ENCODE measurements at regions not wholly inside any gene's neighbourhood (a gene's known extent, or its start where the extent isn't known, plus 50 kb on each side); places are given as distances from the start of the nearest gene placed in this dataset.

GRCh38 chr15:58293622-58294550 lies 137.9 kb upstream of the LIPC start:
- ATAC-seq: no peak

GRCh38 chr15:58294681-58295254 lies 137.0 kb upstream of the LIPC start:
- DNase-seq: no peak
- no peak for ATAC-seq
- intact Hi-C loops (cut with DNase I): no loop called here

More at GRCh38 chr15:58293622-58294550, 137.9 kb upstream of the LIPC start:
- DNase-seq: no peak
- intact Hi-C loops (cut with DNase I): no loop called here

GRCh38 chr15:58295637-58296215 lies 136.1 kb upstream of the LIPC start:
- ATAC-seq: no peak
- DNase-seq: no peak
- intact Hi-C loops (cut with DNase I): no loop called here

DNA sequence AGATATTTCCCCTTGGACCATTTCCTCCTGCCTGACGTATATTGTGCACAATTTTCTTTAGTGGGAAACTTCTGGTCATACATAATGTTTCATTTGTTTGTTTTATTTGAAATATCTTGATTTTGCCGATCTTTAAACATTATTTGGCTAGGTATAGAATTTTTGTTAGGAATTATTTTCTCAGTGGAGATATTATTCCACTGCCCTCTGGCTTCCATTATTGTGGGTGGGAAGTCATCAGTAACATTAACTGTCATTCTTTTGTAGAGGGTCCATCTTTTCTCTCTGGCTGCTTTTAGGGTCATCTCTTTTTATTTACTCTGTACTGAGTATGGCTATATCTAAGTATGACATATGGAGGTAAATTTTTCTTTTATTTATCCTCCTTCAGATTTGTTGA lies 135.5 kb upstream of the LIPC start:
- DNase-seq (no peak), ATAC-seq (no peak)
- intact Hi-C loops (cut with DNase I): no loop called here

- intact Hi-C loops (cut with DNase I): no loop called here
- no peak for DNase-seq
- ATAC-seq: no peak
These were observed 134.2 kb upstream of the LIPC start for GRCh38 chr15:58297639-58298038.

DNA sequence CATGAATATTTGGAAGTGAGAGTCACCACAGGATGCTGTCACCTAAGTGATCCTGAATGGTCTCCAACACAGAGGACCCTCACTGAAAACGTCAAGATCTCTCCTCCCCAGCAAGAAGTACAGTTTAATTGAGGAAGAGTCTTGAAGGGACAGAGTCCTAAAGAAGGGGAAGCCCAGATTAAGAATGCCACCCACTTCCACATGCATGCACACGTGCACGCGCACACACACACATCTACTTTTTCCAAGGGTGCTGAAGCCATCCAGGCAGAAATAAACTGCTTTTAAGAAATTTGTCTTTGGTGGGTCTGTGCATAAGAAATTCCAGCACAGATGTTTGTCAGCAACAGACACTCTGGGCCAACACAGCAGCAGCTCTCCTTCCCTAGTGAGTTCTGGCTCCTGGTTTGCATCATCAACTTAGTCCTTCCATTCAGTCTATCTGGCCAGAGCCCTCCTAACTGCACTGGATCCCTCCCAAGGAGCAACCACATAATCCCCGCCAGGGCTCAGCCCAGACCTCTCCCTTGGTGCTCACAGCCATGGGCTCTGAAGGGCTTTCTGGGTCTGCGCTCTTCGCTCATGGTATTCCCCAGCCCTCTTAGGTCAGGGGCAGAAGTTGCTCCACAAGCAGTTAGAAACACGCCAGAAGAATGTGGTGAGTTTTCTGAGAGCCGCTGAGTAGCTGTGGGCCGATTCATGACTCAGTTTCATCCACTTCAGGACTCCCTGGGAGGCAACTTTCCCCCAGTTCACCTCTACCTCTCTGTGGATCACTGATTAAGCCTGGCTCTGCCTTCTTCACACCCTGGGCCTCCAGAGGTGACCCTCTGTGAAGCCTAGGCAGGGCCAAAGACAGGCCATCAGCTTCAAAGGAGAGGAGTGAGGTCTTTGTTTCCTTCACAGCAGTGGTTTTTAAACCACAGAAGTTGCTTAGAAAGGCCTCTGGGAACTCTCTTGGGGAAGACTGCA lies 132.6 kb upstream of the LIPC start:
- intact Hi-C loops (cut with DNase I): no loop called here
- ATAC-seq (peak in 1 of 2 donors; percentile 38), DNase-seq (no peak)

DNA sequence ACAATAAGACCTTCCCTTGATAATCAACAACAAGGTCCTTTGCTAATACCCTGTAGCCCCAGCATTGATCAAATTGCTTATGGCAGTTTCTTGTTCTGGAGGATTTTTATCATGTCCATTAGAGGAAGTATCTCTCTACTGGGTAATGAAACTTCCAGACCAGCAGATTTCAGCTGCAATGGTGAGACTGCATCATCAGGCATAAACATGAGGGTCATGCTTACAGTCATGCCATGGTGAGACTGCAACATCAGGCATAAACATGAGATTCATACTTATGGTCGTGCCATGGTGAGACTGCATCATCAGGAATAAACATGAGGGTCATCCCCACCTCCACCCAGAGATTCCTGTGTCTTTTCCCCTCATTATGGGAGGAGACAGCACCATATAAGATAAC lies 129.0 kb upstream of the LIPC start:
- DNase-seq (no peak), ATAC-seq (no peak)
- intact Hi-C loops (cut with DNase I): no loop called here

DNA sequence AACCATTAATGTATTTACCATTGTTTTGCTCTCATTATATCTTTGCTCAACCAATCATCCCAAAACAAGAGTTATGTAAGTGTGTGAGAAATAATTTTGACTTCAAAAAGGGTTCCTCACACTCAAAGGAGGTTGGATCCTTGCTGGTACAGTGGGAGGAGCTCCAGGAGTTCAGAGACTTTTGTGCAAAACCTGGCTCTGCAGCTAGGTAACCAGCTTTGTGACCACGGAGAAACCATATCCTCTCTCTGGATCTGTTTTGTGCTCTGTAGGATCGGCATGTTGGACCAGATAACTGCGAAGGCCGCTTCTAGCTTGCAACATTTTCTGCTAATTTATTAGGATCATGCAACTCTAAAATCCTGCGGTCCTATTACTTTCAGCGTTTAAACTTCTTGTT lies 128.6 kb upstream of the LIPC start:
- DNase-seq (no peak), ATAC-seq (no peak)
- intact Hi-C loops (cut with DNase I): no loop called here

DNA sequence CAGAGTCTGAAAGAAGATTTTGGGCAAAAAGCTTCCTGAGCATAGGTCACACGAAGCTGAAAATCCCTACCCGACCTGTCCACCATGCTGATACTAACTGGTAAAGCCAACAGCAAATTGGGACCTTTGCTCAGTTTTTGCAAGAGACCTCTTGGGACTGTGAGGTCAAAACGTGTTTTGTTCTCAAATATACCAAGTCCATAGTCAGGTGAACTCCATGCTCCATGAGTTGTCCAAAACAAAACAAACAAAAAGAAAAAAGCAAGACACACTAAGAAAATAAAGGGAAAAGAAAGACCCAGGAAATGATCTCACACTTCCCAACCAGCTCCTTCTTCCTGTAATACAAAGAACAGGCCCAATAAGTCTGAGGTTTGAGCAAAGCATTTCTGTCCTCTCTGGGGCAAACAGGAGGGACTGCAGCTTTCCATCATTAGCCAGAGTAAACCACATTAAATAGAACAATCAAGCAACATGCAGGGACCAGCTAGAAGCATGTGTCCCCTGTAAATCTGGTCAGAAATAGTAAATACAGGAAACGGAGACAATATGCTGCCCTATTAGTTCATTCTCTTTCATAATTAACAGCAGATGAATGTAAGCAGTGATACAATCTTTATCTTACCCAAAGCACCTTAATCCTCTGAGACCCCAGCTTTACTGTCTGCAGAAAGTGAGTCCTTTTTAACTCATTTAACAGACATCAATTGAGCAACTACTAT lies 125.0 kb upstream of the LIPC start:
- no peak for DNase-seq
- no peak for ATAC-seq
- intact Hi-C loops (cut with DNase I): no loop called here

GRCh38 chr15:58307313-58307961 lies 124.4 kb upstream of the LIPC start:
- ATAC-seq (peak in 1 of 2 donors; percentile 37), DNase-seq (no peak)
- intact Hi-C loops (cut with DNase I): no loop called here

DNA sequence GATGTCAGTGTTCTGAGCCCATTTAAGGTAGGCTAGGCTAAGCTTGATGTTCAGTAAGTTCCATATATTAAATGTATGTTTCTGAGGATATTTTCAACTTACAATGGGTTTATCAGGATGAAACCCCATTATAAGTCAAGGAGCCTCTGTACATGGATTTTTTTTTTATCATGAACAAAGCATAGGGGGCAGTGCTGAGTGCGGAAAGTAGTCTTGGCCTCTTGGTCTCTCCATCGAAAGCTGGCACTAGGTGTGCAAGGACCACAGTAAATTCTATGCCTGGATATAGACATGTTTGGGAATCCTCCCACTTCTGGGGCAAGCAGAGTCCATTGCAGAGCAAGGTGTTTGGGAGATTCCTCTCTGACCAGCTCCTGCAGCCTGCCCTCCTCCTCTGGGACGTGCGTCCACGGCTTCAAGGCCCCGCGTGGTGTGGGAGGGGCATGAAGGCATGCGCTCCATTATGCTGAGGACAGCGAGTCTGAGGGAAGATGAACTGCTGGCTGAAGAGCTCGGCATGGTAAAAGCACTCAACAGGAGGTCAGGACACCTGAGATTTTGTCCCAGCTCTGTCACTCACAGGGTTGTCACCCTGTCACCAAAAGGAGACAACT lies 122.9 kb upstream of the LIPC start:
- intact Hi-C loops (cut with DNase I): no loop called here
- ATAC-seq: no peak
- no peak for DNase-seq

GRCh38 chr15:58309963-58310928 lies 121.5 kb upstream of the LIPC start:
- ATAC-seq: peak; percentile 55 to 76
- intact Hi-C loops (cut with DNase I): no loop called here

DNA sequence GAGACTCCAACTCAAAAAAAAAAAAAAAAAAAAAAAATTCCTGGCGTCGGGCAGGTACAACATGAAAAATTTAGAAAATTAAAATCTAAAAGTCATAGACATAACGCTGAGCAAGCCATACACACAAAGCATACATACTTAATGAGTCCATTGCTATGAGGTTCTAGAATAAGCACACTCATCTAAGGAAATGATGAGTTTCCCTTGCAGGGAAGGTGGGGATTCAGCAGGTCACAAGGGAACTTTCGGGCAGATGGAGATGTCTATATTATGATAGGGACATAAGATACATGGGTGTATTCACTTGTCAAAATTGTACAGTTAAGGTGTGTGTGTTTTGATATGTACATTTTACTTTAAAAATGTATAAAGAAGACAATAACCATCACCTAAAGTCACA lies 120.2 kb upstream of the LIPC start:
- intact Hi-C loops (cut with DNase I): no loop called here
- ATAC-seq (no peak), DNase-seq (no peak)

More at GRCh38 chr15:58309963-58310928, 121.5 kb upstream of the LIPC start:
- DNase-seq: peak; percentile 65

DNA sequence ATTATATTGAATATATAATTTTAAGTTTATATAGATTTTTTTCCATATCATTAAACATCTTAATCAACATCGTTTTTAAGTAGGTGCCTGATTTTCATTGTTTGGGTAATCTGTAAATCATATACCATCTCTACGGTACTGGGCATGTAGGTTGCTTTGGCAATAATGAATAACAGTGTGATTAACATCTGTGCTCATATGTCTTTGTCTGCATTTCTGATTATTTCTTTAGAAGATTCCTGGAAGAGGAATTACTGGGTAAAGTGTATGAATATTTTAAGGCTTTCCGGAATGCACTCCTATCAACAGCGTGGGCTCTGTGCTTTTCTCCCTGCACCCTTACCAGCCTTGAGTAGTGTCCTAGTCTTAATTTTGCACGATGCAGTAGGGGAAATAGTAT lies 119.8 kb upstream of the LIPC start:
- no peak for ATAC-seq
- intact Hi-C loops (cut with DNase I): no loop called here

DNA sequence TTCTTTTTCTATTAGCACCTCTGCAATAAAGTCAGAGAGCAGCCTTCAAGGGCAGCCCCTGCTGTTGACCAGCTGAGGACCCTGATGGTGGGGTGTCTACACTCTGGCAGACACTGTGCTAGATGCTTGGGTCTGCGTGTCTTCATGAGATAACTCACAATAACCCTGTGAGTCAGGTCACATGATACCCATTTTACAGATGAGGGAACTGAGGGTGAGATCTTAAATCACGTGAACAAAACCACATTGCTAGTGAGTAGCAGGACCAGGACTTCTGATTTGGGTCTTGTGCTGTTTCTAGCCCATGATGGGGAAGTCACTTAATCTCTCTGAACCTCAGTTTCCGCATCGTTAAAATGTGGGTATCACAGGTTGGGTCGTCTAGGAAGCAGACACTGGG lies 118.5 kb upstream of the LIPC start:
- intact Hi-C loops (cut with DNase I): no loop called here
- DNase-seq: no peak
- ATAC-seq: no peak

More for the DNA sequence above, 119.8 kb upstream of the LIPC start:
- DNase-seq: no peak

DNA sequence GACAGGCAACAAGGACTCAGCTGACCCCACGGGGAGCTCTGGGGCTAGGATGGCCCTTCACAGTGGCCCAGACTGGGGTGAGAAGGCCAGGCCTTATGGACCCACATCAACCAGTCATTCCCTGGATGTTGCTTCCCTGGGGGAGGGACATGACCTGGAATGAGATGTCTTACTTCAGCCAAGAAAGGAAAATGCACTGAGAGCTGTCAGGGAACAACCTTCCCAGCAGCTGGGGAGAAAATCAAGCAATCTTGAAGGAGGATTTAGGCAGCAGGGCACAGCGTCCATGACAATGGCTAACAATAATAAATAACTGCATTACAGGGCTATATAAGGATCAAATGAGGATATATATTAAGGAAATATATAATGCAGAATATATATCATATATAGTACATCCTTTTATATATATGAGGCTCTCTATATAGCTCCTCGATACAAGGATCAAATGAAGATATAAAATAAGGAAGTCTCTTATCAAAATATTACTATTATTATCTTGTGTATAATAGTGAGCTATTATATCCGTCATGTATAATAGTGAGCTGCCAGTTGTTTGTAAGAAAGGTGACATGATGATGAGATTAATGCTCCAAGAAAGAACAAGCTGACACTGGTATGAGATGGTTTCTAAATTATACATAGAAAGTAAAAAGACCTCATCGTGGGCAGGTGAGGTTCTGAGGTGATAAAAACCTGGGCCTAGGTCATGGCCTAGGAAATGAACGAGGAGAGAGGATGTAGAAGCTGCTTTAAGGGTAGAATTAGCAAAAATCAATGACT lies 117.8 kb upstream of the LIPC start:
- intact Hi-C loops (cut with DNase I): no loop called here
- DNase-seq (no peak), ATAC-seq (no peak)
